ENCODE measurements at regions not wholly inside any gene's neighbourhood (a gene's known extent, or its start where the extent isn't known, plus 50 kb on each side); places are given as distances from the start of the nearest gene placed in this dataset.

DNA sequence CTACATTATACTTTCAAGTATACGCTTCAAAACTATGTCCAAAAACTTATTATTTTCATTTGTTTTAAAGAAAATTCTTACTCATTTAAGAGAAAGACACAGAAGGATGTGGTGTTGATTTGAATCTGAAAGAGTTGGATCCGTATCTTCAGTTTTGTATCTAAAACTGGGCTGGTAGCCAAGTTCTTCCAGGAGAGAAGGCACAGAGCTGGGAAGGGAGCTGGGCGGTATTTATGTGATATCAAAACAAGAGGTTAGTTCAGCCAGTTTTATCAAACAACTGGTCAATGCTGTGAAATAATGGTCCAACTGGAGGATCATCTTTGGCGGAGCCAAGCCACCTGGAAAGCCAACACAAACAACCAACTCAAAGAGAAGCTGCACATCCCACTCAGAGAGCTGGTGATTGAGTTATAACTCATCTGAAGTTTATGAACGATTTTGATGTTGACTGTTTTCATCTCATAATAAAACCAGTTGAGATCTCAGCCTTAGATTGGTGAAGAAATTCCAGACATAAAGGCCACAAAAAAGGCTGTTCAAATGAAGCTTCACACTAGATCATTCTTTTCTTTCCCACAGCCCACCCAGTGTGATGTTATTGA lies 489.6 kb upstream of the RASGRP1 start:
- no peak for ATAC-seq
- TF ChIP-seq TCF4 (CRISPR knock-in tag; IDR thresholded peaks at IDR 0.05; ENCODE audit: borderline replicate concordance) (no peak), BACH2 (CRISPR knock-in tag; IDR thresholded peaks at IDR 0.05; ENCODE audit: borderline replicate concordance) (no peak)
- TF ChIP-seq, protein P1, sequence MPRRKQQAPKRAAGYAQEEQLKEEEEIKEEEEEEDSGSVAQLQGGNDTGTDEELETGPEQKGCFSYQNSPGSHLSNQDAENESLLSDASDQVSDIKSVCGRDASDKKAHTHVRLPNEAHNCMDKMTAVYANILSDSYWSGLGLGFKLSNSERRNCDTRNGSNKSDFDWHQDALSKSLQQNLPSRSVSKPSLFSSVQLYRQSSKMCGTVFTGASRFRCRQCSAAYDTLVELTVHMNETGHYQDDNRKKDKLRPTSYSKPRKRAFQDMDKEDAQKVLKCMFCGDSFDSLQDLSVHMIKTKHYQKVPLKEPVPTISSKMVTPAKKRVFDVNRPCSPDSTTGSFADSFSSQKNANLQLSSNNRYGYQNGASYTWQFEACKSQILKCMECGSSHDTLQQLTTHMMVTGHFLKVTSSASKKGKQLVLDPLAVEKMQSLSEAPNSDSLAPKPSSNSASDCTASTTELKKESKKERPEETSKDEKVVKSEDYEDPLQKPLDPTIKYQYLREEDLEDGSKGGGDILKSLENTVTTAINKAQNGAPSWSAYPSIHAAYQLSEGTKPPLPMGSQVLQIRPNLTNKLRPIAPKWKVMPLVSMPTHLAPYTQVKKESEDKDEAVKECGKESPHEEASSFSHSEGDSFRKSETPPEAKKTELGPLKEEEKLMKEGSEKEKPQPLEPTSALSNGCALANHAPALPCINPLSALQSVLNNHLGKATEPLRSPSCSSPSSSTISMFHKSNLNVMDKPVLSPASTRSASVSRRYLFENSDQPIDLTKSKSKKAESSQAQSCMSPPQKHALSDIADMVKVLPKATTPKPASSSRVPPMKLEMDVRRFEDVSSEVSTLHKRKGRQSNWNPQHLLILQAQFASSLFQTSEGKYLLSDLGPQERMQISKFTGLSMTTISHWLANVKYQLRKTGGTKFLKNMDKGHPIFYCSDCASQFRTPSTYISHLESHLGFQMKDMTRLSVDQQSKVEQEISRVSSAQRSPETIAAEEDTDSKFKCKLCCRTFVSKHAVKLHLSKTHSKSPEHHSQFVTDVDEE (CRISPR knock-in tag; IDR thresholded peaks at IDR 0.05): no peak

DNA sequence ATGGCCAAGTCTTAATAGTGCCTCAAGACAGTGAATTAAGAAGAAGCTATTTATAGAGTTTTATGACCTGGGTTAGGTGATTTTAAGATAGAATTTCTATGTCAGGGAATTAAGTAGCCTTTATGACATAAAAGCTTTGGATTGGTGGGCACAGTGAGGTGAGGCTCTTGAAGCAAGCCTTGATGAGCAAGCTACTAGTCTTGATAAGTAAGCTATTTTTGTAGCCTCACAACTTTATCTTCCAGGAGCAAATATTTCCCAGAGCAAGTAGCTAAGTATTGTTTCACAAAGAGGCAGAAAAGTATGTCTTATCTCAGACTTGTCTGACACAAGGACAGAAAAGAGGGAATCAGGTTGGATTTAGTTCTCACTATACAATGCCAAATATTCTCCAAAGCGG lies 491.7 kb upstream of the RASGRP1 start:
- no peak for ATAC-seq
- TF ChIP-seq PPARA (CRISPR knock-in tag; IDR thresholded peaks at IDR 0.05; ENCODE audit: borderline replicate concordance) (no peak), ZC3H10 (CRISPR knock-in tag; IDR thresholded peaks at IDR 0.05) (no peak), CSDC2 (CRISPR knock-in tag; IDR thresholded peaks at IDR 0.05) (no peak), ZFP3 (CRISPR knock-in tag; IDR thresholded peaks at IDR 0.05) (no peak), ARNTL (CRISPR knock-in tag; IDR thresholded peaks at IDR 0.05; ENCODE audit: borderline replicate concordance, low read depth) (no peak), BACH2 (CRISPR knock-in tag; IDR thresholded peaks at IDR 0.05; ENCODE audit: borderline replicate concordance) (no peak), ZNF8 (CRISPR knock-in tag; IDR thresholded peaks at IDR 0.05) (no peak), SNAI2 (CRISPR knock-in tag; IDR thresholded peaks at IDR 0.05) (no peak), RARB (CRISPR knock-in tag; IDR thresholded peaks at IDR 0.05) (no peak), OSR1 (CRISPR knock-in tag; IDR thresholded peaks at IDR 0.05) (no peak), ZFP30 (CRISPR knock-in tag; IDR thresholded peaks at IDR 0.05) (no peak), TOX (CRISPR knock-in tag; IDR thresholded peaks at IDR 0.05; ENCODE audit: borderline replicate concordance) (no peak)
- TF ChIP-seq, protein P2, sequence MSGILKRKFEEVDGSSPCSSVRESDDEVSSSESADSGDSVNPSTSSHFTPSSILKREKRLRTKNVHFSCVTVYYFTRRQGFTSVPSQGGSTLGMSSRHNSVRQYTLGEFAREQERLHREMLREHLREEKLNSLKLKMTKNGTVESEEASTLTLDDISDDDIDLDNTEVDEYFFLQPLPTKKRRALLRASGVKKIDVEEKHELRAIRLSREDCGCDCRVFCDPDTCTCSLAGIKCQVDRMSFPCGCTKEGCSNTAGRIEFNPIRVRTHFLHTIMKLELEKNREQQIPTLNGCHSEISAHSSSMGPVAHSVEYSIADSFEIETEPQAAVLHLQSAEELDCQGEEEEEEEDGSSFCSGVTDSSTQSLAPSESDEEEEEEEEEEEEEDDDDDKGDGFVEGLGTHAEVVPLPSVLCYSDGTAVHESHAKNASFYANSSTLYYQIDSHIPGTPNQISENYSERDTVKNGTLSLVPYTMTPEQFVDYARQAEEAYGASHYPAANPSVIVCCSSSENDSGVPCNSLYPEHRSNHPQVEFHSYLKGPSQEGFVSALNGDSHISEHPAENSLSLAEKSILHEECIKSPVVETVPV (CRISPR knock-in tag; IDR thresholded peaks at IDR 0.05): no peak
- TF ChIP-seq, protein P3, sequence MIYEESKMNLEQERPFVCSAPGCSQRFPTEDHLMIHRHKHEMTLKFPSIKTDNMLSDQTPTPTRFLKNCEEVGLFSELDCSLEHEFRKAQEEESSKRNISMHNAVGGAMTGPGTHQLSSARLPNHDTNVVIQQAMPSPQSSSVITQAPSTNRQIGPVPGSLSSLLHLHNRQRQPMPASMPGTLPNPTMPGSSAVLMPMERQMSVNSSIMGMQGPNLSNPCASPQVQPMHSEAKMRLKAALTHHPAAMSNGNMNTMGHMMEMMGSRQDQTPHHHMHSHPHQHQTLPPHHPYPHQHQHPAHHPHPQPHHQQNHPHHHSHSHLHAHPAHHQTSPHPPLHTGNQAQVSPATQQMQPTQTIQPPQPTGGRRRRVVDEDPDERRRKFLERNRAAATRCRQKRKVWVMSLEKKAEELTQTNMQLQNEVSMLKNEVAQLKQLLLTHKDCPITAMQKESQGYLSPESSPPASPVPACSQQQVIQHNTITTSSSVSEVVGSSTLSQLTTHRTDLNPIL (CRISPR knock-in tag; IDR thresholded peaks at IDR 0.05; ENCODE audit: low read depth): no peak

DNA sequence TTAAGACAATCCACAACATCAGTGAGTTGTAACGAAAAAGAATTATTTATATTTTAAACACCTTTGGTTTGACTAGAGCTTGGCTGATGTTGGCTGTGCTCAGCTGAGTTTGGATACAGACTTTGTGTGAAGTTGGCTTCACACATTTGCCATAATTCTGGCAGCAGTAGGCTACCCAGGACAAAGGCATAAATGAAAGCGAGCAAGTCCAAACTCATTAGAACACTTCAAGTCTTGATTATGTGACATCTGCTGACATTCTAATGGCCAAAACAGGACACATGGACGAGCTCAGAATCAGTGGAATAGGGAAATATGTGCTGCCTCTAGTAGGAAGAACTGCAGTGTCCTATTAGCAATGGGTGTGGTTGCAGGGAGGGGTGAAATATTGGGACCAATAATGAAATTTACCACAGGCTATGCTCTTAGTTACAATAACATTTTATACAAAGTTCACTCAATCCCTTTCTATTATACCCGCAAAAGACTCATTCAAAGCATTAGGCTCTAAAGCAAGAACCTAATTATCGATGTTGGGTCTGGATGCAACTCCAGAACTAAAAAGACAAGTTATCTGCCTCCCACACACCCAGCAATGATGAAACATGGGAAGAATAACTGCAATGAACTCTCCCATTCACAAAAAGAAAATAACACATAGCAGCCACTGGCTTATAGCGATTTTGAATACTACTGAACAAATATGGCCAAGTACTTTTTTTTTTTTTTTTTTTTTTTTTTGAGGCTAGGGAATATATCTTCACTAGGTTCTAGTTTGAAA lies 493.9 kb upstream of the RASGRP1 start:
- TF ChIP-seq ZNF565 (CRISPR knock-in tag; conservative IDR thresholded peaks at IDR 0.05; ENCODE audit: low read depth) (no peak), ZNF70 (CRISPR knock-in tag; IDR thresholded peaks at IDR 0.05) (no peak), GLIS3 (CRISPR knock-in tag; IDR thresholded peaks at IDR 0.05) (no peak), RARB (CRISPR knock-in tag; IDR thresholded peaks at IDR 0.05) (no peak), OSR1 (CRISPR knock-in tag; IDR thresholded peaks at IDR 0.05) (no peak), BACH2 (CRISPR knock-in tag; IDR thresholded peaks at IDR 0.05; ENCODE audit: borderline replicate concordance) (no peak), CSDC2 (CRISPR knock-in tag; IDR thresholded peaks at IDR 0.05) (no peak), ISL1 (CRISPR knock-in tag; IDR thresholded peaks at IDR 0.05) (no peak), ESRRG (CRISPR knock-in tag; IDR thresholded peaks at IDR 0.05) (no peak)
- TF ChIP-seq, protein P4, sequence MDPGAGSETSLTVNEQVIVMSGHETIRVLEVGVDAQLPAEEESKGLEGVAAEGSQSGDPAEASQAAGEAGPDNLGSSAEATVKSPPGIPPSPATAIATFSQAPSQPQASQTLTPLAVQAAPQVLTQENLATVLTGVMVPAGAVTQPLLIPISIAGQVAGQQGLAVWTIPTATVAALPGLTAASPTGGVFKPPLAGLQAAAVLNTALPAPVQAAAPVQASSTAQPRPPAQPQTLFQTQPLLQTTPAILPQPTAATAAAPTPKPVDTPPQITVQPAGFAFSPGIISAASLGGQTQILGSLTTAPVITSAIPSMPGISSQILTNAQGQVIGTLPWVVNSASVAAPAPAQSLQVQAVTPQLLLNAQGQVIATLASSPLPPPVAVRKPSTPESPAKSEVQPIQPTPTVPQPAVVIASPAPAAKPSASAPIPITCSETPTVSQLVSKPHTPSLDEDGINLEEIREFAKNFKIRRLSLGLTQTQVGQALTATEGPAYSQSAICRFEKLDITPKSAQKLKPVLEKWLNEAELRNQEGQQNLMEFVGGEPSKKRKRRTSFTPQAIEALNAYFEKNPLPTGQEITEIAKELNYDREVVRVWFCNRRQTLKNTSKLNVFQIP (CRISPR knock-in tag; IDR thresholded peaks at IDR 0.05; ENCODE audit: borderline replicate concordance, low read depth): no peak
- TF ChIP-seq, protein P3 (CRISPR knock-in tag; IDR thresholded peaks at IDR 0.05; ENCODE audit: low read depth): no peak
- TF ChIP-seq, protein P5, sequence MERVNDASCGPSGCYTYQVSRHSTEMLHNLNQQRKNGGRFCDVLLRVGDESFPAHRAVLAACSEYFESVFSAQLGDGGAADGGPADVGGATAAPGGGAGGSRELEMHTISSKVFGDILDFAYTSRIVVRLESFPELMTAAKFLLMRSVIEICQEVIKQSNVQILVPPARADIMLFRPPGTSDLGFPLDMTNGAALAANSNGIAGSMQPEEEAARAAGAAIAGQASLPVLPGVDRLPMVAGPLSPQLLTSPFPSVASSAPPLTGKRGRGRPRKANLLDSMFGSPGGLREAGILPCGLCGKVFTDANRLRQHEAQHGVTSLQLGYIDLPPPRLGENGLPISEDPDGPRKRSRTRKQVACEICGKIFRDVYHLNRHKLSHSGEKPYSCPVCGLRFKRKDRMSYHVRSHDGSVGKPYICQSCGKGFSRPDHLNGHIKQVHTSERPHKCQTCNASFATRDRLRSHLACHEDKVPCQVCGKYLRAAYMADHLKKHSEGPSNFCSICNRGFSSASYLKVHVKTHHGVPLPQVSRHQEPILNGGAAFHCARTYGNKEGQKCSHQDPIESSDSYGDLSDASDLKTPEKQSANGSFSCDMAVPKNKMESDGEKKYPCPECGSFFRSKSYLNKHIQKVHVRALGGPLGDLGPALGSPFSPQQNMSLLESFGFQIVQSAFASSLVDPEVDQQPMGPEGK (CRISPR knock-in tag; IDR thresholded peaks at IDR 0.05; ENCODE audit: borderline replicate concordance): no peak

More for the DNA sequence above, 493.9 kb upstream of the RASGRP1 start:
- ATAC-seq: no peak
